ENCODE measurements at regions not wholly inside any gene's neighbourhood (a gene's known extent, or its start where the extent isn't known, plus 50 kb on each side); places are given as distances from the start of the nearest gene placed in this dataset.

DNA sequence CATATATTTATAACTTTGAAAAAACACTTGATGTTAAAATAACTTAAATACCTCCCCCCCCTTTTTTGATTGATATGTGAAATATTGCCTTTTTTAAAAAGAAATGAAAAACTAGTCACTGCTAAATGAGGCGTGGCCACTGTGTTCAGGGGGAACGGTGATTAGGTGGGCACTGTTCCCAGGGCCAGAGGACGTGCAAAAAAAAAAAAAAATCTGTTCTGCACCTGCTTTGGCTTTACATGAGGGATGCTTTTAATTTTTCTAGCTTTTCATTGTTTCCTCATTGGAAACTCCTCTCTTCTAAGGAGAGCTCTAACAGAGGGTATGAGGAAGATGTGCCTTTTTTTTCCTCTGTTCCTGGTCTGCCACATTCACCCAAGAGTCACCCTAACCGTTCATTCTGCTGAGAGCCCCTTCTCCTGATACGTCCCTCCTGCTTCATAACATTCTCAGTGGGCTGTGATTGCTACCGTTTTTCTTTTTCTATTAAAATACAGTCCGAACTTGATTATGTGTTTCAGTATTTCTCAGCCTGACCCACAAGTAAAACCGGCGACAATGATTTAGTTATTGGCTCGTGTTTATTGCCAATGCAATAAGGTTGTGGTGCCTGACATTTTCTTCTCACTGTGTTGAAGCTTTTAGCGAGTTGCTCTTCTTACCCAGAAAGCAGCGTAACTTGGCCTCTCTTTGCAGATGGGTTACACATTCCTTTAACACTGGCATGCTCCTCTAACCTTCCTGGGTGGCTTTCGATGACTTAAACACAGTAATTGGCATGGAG, 64.8 kb upstream of the ZNF536 start:
- Histone ChIP-seq H3K27me3 (ENCODE audit: control insufficient read depth, insufficient read depth, low read length) (no peaks in the 10 kb centered on the region), H3K9me3 (ENCODE audit: control insufficient read depth, low read depth, low read length) (no peaks in the 10 kb centered on the region), H3K27ac (ENCODE audit: low read length) (no peak overlapping the region), H3K4me3 (ENCODE audit: low read length) (no peak overlapping the region), H3K36me3 (ENCODE audit: control insufficient read depth, insufficient read depth, low read length) (no peaks in the 10 kb centered on the region), H3K4me1 (ENCODE audit: control insufficient read depth, insufficient read depth, low read length) (no peaks in the 10 kb centered on the region)
- WGBS (ENCODE audit: insufficient coverage, low lambda C conversion rate) = no CpG with 5 or more reads among the region's 13 CpGs
- DNase-seq = no peak

DNA sequence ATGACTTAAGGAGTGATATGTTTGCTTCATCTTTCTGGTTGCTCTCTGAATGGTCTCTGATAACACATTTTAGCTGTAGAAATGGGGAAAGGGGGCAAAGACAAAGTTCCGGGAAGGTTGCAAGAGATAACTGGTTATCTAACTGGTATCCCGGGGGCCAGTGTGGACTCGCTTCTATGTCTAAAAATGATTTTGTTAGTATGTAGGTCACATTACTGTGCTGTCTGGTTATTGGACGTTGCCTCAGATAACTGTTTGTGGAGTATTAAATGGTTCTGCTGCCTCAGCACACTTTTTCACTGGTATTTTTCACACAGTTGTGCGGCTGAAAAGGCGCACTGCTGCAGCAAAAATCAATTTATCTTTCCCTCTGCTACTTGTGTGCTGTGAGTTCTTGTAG, 63.0 kb upstream of the ZNF536 start:
- Histone ChIP-seq H3K36me3 (ENCODE audit: control insufficient read depth, insufficient read depth, low read length) (no peaks in the 10 kb centered on the region), H3K27ac (ENCODE audit: low read length) (no peak overlapping the region), H3K4me3 (ENCODE audit: low read length) (no peak overlapping the region), H3K9me3 (ENCODE audit: control insufficient read depth, low read depth, low read length) (no peaks in the 10 kb centered on the region), H3K4me1 (ENCODE audit: control insufficient read depth, insufficient read depth, low read length) (peaks cover 3% of the 10 kb centered on the region), H3K27me3 (ENCODE audit: control insufficient read depth, insufficient read depth, low read length) (no peaks in the 10 kb centered on the region)
- no CpG with 5 or more reads among the region's 6 CpGs for WGBS (ENCODE audit: insufficient coverage, low lambda C conversion rate)
- no peak for DNase-seq

- 95% methylated on average over 4 of the region's 14 CpGs for WGBS (ENCODE audit: insufficient coverage, low lambda C conversion rate)
- no peaks in the 10 kb centered on the region for H3K27me3 ChIP-seq (ENCODE audit: control insufficient read depth, insufficient read depth, low read length)
- DNase-seq = no peak
- peaks cover 4% of the 10 kb centered on the region for H3K4me1 ChIP-seq (ENCODE audit: control insufficient read depth, insufficient read depth, low read length)
- H3K9me3 ChIP-seq (ENCODE audit: control insufficient read depth, low read depth, low read length) = no peaks in the 10 kb centered on the region
- H3K27ac ChIP-seq (ENCODE audit: low read length) = no peak overlapping the region
- no peaks in the 10 kb centered on the region for H3K36me3 ChIP-seq (ENCODE audit: control insufficient read depth, insufficient read depth, low read length)
- H3K4me3 ChIP-seq (ENCODE audit: low read length) = no peak overlapping the region
Observed at GRCh38 chr19:30309905-30310601, 62.1 kb upstream of the ZNF536 start.

GRCh38 chr19:30310602-30311263, 61.5 kb upstream of the ZNF536 start:
- WGBS (ENCODE audit: insufficient coverage, low lambda C conversion rate) = 80% methylated on average over 1 of the region's 16 CpGs
- no peak for DNase-seq
- H3K36me3 ChIP-seq (ENCODE audit: control insufficient read depth, insufficient read depth, low read length) = no peaks in the 10 kb centered on the region

DNA sequence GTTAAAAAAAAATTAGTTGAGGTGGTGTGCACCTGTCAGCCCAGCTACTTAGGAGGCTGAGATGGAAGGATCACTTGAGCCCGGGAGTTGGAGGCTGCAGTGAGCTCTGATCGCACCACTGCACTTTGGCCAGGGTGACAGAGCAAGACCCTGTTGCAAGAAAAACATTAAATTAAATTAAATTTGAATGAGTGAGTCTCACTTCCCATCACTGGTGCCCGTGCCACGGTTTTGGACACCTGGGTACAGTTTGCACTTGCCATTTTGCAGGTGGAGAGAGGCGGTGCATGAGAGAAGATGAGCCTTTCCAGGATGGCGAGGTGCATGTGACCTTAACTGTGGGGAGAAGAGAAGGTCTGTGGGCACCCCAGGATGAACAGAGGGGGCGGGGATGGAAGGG, 60.3 kb upstream of the ZNF536 start:
- Histone ChIP-seq H3K4me3 (ENCODE audit: low read length) (no peak overlapping the region), H3K36me3 (ENCODE audit: control insufficient read depth, insufficient read depth, low read length) (no peaks in the 10 kb centered on the region), H3K4me1 (ENCODE audit: control insufficient read depth, insufficient read depth, low read length) (peaks cover 4% of the 10 kb centered on the region), H3K9me3 (ENCODE audit: control insufficient read depth, low read depth, low read length) (no peaks in the 10 kb centered on the region), H3K27ac (ENCODE audit: low read length) (no peak overlapping the region), H3K27me3 (ENCODE audit: control insufficient read depth, insufficient read depth, low read length) (no peaks in the 10 kb centered on the region)
- no peak for DNase-seq
- no CpG with 5 or more reads among the region's 7 CpGs for WGBS (ENCODE audit: insufficient coverage, low lambda C conversion rate)

More at GRCh38 chr19:30310602-30311263, 61.5 kb upstream of the ZNF536 start:
- Histone ChIP-seq H3K27me3 (ENCODE audit: control insufficient read depth, insufficient read depth, low read length) (no peaks in the 10 kb centered on the region), H3K4me1 (ENCODE audit: control insufficient read depth, insufficient read depth, low read length) (peaks cover 4% of the 10 kb centered on the region), H3K4me3 (ENCODE audit: low read length) (no peak overlapping the region), H3K9me3 (ENCODE audit: control insufficient read depth, low read depth, low read length) (no peaks in the 10 kb centered on the region), H3K27ac (ENCODE audit: low read length) (no peak overlapping the region)

- Histone ChIP-seq H3K4me1 (ENCODE audit: control insufficient read depth, insufficient read depth, low read length) (peaks cover 4% of the 10 kb centered on the region), H3K27me3 (ENCODE audit: control insufficient read depth, insufficient read depth, low read length) (no peaks in the 10 kb centered on the region), H3K27ac (ENCODE audit: low read length) (no peak overlapping the region), H3K4me3 (ENCODE audit: low read length) (no peak overlapping the region), H3K36me3 (ENCODE audit: control insufficient read depth, insufficient read depth, low read length) (no peaks in the 10 kb centered on the region), H3K9me3 (ENCODE audit: control insufficient read depth, low read depth, low read length) (no peaks in the 10 kb centered on the region)
- WGBS (ENCODE audit: insufficient coverage, low lambda C conversion rate) = no CpG with 5 or more reads among the region's 14 CpGs
- no peak for DNase-seq
Observed at GRCh38 chr19:30312582-30313352, 59.4 kb upstream of the ZNF536 start.

DNA sequence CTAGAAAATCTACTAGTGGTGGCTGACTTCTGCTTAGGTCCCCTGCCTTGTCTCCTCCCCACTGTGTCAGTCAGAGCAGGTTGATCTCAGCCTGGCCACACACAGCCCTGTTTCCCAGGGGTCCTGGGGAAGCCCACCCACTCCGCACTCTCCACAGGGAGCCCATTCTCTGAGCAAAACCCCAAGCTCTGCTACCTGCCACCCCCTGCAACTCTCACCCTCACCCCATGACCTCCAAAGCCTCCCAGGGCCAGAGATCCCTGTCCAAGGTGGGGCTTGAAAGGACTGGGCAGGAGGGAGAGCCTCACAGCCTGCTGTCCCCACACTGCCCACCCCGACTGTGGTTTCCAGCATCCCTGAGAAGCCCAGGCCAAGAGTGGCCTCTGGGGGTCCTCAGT, 58.8 kb upstream of the ZNF536 start:
- Histone ChIP-seq H3K4me1 (ENCODE audit: control insufficient read depth, insufficient read depth, low read length) (peaks cover 4% of the 10 kb centered on the region), H3K27ac (ENCODE audit: low read length) (no peak overlapping the region), H3K9me3 (ENCODE audit: control insufficient read depth, low read depth, low read length) (no peaks in the 10 kb centered on the region), H3K36me3 (ENCODE audit: control insufficient read depth, insufficient read depth, low read length) (no peaks in the 10 kb centered on the region), H3K27me3 (ENCODE audit: control insufficient read depth, insufficient read depth, low read length) (no peaks in the 10 kb centered on the region), H3K4me3 (ENCODE audit: low read length) (no peak overlapping the region)
- peak in 1 of 2 donors; percentile 3 for DNase-seq
- WGBS (ENCODE audit: insufficient coverage, low lambda C conversion rate) = no CpG with 5 or more reads among the region's 2 CpGs

DNA sequence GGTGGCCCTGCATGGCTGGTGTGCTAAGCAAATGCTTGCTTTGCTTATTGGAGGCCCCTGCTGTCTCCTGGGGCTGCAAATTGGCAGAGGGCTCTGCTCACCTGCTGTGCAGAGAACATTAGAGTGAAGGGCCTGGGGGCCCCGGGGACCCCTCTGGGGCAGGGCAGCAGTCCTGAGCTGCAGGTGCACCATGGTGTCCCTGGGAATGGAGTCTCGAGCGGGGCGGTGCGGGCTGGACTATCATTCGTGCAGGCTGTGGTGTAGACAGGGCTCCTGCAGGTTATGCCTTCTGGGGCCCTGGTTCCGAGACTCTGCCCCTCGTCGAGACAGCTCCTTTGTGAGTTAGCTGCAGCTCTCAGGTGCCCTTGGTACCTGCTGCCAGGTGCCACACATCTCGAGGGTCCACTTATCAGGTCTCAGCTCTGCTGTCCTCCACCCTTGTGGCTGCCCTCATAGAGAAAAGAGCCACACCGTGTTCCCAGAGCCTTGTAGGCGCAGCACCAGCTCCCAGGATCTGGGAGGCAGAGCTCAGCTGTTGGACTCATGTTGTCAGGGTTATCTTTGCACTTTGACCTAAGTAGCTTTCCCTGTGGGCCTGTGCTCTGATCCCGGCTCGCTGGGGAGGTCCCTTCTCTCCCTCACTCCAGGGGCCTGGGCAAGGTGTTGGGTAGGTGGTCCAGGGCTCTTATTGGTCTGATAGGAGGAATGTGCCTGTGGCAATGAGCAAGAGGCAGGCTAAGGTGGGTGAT, 58.0 kb upstream of the ZNF536 start:
- H3K27me3 ChIP-seq (ENCODE audit: control insufficient read depth, insufficient read depth, low read length) = no peaks in the 10 kb centered on the region
- H3K9me3 ChIP-seq (ENCODE audit: control insufficient read depth, low read depth, low read length) = no peaks in the 10 kb centered on the region
- H3K4me3 ChIP-seq (ENCODE audit: low read length) = no peak overlapping the region
- peak; percentile 43 to 71 for DNase-seq
- H3K4me1 ChIP-seq (ENCODE audit: control insufficient read depth, insufficient read depth, low read length) = peaks cover 4% of the 10 kb centered on the region
- H3K27ac ChIP-seq (ENCODE audit: low read length) = no peak overlapping the region
- no CpG with 5 or more reads among the region's 14 CpGs for WGBS (ENCODE audit: insufficient coverage, low lambda C conversion rate)
- no peaks in the 10 kb centered on the region for H3K36me3 ChIP-seq (ENCODE audit: control insufficient read depth, insufficient read depth, low read length)

GRCh38 chr19:30314805-30315155, 57.4 kb upstream of the ZNF536 start:
- no peaks in the 10 kb centered on the region for H3K9me3 ChIP-seq (ENCODE audit: control insufficient read depth, low read depth, low read length)
- no peak overlapping the region for H3K27ac ChIP-seq (ENCODE audit: low read length)
- no peak for DNase-seq
- H3K4me1 ChIP-seq (ENCODE audit: control insufficient read depth, insufficient read depth, low read length) = peaks cover 4% of the 10 kb centered on the region
- H3K27me3 ChIP-seq (ENCODE audit: control insufficient read depth, insufficient read depth, low read length) = no peaks in the 10 kb centered on the region
- no peaks in the 10 kb centered on the region for H3K36me3 ChIP-seq (ENCODE audit: control insufficient read depth, insufficient read depth, low read length)
- H3K4me3 ChIP-seq (ENCODE audit: low read length) = no peak overlapping the region
- 100% methylated on average over 1 of the region's 5 CpGs for WGBS (ENCODE audit: insufficient coverage, low lambda C conversion rate)
